GM12865 (cell line): ENCODE measurements at regions not wholly inside any gene's neighbourhood (a gene's known extent, or its start where the extent isn't known, plus 50 kb on each side); places are given as distances from the start of the nearest gene placed in this dataset.

Source experiments
- DNase-seq: peaks from one replicate; pipeline ENCODE4 v3.0.0; 2010; ENCODE audit warnings: low read depth
- H3K4me3 ChIP-seq: 2 replicates; pipeline ENCODE4 v1.5.1; 2011; ENCODE audit warnings: mild to moderate bottlenecking, low read depth, low read length, control low read depth
- CTCF ChIP-seq: IDR thresholded peaks from 2 replicates; pipeline ENCODE4 v1.5.1; 2011; ENCODE audit warnings: low read length, control low read depth, low read depth, inconsistent platforms; ENCODE audit not compliant: insufficient read depth; ENCODE audit errors: missing control alignments

GRCh38 chr13:94880463-94880862 is 168.1 kb upstream of the SOX21 start:
- TF ChIP-seq CTCF = no peak
- no peak overlapping the region for H3K4me3 ChIP-seq
- DNase-seq = no peak

DNA sequence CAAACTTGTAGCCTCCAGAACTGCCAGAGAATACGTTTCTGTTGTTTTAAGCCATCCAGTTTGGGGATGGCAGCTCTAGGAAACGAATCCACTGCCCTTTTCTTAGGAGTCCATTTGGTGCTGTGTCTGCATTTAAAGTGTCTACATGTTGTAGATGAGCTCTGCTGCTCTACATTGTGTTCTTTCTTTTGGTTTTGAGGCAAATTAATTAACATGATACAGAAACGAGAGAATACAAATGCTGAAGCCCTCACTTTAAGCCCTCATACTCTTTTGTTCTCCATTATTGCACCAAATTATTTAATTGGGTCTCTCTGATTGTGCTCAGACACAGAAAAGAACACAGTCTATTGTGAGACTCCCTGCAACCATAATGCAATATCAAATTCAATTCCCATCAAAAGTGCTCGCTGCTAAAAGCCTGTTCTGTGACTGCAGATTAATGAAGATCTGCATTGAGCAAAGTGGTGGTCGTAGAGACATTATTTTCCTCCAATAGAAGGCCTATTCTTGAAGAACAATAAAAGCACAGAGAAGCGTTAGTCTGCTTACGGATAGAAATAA is 166.3 kb upstream of the SOX21 start:
- no peak for TF ChIP-seq CTCF
- DNase-seq = no peak
- H3K4me3 ChIP-seq = no peak overlapping the region

DNA sequence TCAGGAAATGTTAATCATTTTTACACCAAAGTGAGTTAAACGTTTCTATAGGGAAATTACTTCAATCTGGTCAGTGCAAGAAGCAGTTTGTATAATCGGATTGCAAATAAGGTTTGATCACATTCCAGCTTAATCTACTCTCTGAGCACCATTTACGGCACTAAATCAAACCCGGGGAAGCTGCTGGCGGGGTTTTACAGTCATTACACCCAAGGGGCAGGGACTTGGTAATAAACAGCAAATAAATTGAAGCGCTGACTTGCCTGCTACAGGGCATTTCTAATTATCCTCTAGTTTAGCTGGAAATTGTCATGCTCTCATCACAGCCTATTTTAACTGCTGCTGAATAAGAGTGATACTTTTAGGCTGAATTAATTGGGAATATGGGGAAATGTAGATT is 152.1 kb upstream of the SOX21 start:
- H3K4me3 ChIP-seq = no peak overlapping the region
- TF ChIP-seq CTCF = no peak
- no peak for DNase-seq

- no peak for TF ChIP-seq CTCF
- H3K4me3 ChIP-seq = peak overlapping the region; percentile 4
- DNase-seq = no peak
Measured at GRCh38 chr13:94860981-94861407, 148.6 kb upstream of the SOX21 start.

GRCh38 chr13:94859811-94860210 is 147.5 kb upstream of the SOX21 start:
- no peak for DNase-seq
- no peak for TF ChIP-seq CTCF
- no peak overlapping the region for H3K4me3 ChIP-seq

DNA sequence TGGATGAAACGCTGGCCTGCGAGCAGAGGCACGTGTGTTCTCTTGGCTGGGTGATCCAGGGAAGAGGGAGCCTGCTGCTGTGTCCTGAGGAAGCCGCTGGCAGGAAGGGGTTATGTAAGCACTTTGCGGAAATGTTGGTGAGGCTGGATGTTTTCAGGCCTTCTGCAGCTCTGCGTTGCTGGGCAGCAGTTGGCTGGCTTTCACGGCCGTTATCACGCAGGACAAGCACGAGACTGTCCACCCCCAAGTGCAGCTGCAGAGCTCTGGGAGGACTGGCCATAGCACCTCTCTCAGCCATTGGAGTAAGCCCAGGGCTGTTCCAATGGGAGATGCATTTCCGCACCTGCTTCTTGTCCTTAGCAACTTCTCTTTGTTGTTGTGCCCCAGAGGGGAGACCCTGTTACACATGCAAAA is 146.9 kb upstream of the SOX21 start:
- no peak for DNase-seq
- no peak for TF ChIP-seq CTCF
- no peak overlapping the region for H3K4me3 ChIP-seq

DNA sequence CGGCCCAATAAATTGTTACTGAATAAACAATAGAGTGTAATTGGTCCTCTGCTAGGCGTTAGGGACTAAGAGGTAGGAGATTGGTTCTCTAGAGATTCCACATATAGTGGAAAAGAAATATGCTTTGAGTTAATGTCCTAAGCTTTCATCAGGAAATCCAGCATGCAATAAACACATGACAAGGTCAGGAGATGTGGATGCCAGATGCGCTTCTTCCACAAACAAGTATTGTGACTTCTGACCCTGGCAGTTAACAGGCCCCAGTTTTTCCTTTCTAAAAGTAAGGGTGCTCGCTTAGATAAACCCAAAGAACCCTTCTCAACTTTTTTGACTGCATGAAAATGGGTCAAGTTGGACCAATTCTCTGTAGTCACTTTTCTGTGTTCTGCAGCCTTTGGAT is 146.5 kb upstream of the SOX21 start:
- H3K4me3 ChIP-seq = no peak overlapping the region
- no peak for DNase-seq
- TF ChIP-seq CTCF = no peak
